HG03432 (cell line): ENCODE measurements at regions not wholly inside any gene's neighbourhood (a gene's known extent, or its start where the extent isn't known, plus 50 kb on each side); places are given as distances from the start of the nearest gene placed in this dataset.

Experiments used
- ATAC-seq: cut with Tn5 transposase; IDR thresholded peaks from one replicate; pipeline ENCODE4 v1.9.1; 2021; ENCODE audit warnings: mild to moderate bottlenecking, moderate library complexity; ENCODE audit not compliant: unreplicated experiment

- ATAC-seq: no peak
These were observed 104.8 kb upstream of the CCDC68 start for GRCh38 chr18:55064073-55064472.

- no peak for ATAC-seq
These were observed 95.0 kb upstream of the CCDC68 start for GRCh38 chr18:55054021-55054990.

GRCh38 chr18:55048892-55049291 is 89.6 kb upstream of the CCDC68 start:
- ATAC-seq: no peak

- no peak for ATAC-seq
These were observed 88.3 kb upstream of the CCDC68 start for GRCh38 chr18:55047546-55047945.

GRCh38 chr18:55041366-55041765 is 82.1 kb upstream of the CCDC68 start:
- ATAC-seq: no peak

- no peak for ATAC-seq
These were observed 78.9 kb upstream of the CCDC68 start for GRCh38 chr18:55038162-55038561.

- no peak for ATAC-seq
These were observed 75.5 kb upstream of the CCDC68 start for GRCh38 chr18:55034742-55035141.

GRCh38 chr18:55031979-55032378 is 72.7 kb upstream of the CCDC68 start:
- ATAC-seq: no peak

GRCh38 chr18:55031576-55031975 is 72.3 kb upstream of the CCDC68 start:
- ATAC-seq: no peak

GRCh38 chr18:55031164-55031563 is 71.9 kb upstream of the CCDC68 start:
- no peak for ATAC-seq

- ATAC-seq: no peak
These were observed 65.3 kb upstream of the CCDC68 start for GRCh38 chr18:55024564-55024963.

- ATAC-seq: no peak
These were observed 59.3 kb upstream of the CCDC68 start for GRCh38 chr18:55018602-55019001.

- ATAC-seq: no peak
These were observed 54.8 kb upstream of the CCDC68 start for GRCh38 chr18:55014095-55014494.

GRCh38 chr18:55013685-55014084 is 54.4 kb upstream of the CCDC68 start:
- ATAC-seq: no peak

GRCh38 chr18:55013086-55013485 is 53.8 kb upstream of the CCDC68 start:
- ATAC-seq: no peak

- ATAC-seq: no peak
These were observed 52.7 kb upstream of the CCDC68 start for GRCh38 chr18:55012008-55012407.
